Esophagus muscularis mucosa (tissue), 4 donors: ENCODE measurements at regions not wholly inside any gene's neighbourhood (a gene's known extent, or its start where the extent isn't known, plus 50 kb on each side); places are given as distances from the start of the nearest gene placed in this dataset.

Experiments used
- EP300 ChIP-seq: sonication (generic); formaldehyde crosslinking; IDR thresholded peaks from one replicate; pipeline ENCODE4 v1.6.1; 2017; ENCODE audit warnings: antibody characterized with exemption
- POLR2A ChIP-seq: fragments of 450-650 bp; IDR thresholded peaks from one replicate; pipeline ENCODE4 v1.6.1; 2017; ENCODE audit warnings: antibody characterized with exemption, moderate library complexity, mild to moderate bottlenecking, low read depth
- POLR2AphosphoS5 ChIP-seq, 2 donors: sonication (generic); formaldehyde crosslinking; IDR thresholded peaks; one replicate each; pipeline ENCODE4 v1.6.1; 2017; ENCODE audit warnings: antibody characterized with exemption in 2 of 2
- TF ChIP-seq, protein P1 (sequence below), 3 experiments: fragments of 200-600 bp in 2 of 3; fragments of 450-650 bp in 1 of 3; sonication (generic) in 2 of 3; IDR thresholded peaks; one replicate each; pipeline ENCODE4 v1.5.1; 2017 to 2019; ENCODE audit warnings: antibody characterized with exemption in 3 of 3, mild to moderate bottlenecking in 2 of 3, moderate library complexity in 1 of 3

DNA sequence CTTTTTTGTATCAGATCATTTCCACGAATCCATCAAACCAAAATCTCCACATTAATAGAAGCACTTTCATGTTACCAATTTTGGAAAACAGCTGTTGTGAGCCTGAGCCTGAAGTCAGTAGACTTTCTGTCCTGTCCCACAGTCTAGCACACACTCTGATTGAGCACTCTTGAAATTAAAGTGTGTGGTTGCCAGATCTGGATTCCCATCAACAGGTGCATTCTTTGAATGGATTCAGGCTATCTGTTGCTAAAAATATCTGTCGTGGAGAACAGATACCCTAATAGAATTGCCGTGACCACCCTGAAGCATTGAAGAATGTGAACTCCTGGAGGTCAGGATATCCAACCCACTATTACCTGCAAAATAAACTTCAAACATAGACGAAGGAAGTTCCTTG, 73.3 kb downstream of the TFAP2A start:
- TF ChIP-seq POLR2A (no peak), POLR2AphosphoS5 (IDR thresholded peaks at IDR 0.05) (no peak), EP300 (no peak)
- TF ChIP-seq, protein P1, sequence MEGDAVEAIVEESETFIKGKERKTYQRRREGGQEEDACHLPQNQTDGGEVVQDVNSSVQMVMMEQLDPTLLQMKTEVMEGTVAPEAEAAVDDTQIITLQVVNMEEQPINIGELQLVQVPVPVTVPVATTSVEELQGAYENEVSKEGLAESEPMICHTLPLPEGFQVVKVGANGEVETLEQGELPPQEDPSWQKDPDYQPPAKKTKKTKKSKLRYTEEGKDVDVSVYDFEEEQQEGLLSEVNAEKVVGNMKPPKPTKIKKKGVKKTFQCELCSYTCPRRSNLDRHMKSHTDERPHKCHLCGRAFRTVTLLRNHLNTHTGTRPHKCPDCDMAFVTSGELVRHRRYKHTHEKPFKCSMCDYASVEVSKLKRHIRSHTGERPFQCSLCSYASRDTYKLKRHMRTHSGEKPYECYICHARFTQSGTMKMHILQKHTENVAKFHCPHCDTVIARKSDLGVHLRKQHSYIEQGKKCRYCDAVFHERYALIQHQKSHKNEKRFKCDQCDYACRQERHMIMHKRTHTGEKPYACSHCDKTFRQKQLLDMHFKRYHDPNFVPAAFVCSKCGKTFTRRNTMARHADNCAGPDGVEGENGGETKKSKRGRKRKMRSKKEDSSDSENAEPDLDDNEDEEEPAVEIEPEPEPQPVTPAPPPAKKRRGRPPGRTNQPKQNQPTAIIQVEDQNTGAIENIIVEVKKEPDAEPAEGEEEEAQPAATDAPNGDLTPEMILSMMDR (IDR thresholded peaks at IDR 0.05) = no peak
